ENCODE measurements at regions not wholly inside any gene's neighbourhood (a gene's known extent, or its start where the extent isn't known, plus 50 kb on each side); places are given as distances from the start of the nearest gene placed in this dataset.

DNA sequence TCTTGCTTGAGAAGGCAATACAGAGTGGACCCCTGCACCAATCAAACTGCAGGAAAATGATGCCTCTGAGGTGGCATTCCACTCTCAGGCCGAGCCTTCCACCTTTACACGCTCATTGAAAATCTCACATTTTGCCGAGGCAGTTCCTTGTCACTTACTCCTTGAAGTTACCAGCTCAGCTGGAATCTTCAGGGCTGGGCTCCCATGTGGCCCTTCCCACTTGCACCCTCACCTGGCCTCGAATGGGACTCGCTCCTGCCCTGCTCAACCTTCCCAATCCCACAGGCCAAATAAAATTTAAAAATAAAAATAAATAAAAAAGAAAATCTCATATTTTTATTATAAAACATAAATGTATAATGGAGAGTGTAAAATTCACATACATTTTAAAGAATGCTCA lies 790.7 kb upstream of the COBL start:
- DNase-seq: no peak

DNA sequence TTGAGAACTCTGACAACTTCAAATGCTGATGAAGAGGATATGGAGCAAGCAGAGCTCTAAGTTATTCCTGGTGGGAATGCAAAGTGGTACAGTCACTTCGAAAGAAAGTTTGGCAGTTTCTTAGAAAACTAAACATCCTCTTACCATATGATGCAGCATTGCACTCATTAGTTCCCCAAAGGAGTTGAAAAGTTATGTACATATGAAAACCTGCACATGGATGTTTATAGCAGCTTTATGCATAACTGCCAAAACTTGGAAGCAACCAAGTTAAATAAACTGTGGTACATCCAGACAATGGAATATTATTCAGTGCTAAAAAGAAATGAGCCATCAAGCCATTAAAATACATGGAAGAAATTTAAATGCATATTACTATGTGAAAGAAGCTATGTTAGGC lies 779.3 kb upstream of the COBL start:
- no peak for DNase-seq

DNA sequence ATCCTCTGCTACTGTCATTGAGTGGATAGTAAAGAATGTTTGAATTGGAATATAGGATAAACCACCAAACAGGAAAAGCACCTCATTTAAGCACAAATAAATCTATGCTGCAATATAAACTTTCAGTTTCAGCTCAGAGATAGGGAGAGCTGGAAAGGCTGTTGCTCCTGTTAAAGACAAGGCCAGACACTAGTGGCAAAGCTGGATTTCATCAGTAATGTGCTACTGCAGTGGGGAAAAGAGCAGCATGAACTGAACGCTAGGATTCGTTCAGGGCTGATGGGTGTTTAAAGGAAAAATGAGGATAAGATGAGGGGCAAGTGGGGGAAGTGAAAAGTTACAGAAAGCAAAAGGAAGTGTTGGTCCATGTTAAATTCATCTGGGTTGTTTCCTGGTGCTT lies 775.4 kb upstream of the COBL start:
- no peak for DNase-seq

DNA sequence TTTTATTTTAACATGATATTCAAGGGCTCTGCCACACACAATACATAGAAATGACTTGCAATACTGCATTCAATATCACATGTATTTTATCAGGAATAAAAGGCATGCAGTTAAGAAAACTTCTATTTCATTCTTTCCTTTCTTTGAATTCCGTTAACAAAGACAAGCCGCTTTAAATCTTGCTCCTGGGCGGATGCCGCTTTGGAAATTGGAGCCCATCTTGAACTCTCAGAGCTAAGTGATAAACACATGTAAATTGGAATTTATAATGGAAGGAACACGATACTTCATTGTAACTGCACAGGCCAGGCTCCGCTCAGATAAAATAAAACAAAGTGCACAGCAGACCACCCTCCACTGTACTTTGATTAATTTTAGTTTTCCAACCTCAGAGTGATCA lies 774.5 kb upstream of the COBL start:
- no peak for DNase-seq

DNA sequence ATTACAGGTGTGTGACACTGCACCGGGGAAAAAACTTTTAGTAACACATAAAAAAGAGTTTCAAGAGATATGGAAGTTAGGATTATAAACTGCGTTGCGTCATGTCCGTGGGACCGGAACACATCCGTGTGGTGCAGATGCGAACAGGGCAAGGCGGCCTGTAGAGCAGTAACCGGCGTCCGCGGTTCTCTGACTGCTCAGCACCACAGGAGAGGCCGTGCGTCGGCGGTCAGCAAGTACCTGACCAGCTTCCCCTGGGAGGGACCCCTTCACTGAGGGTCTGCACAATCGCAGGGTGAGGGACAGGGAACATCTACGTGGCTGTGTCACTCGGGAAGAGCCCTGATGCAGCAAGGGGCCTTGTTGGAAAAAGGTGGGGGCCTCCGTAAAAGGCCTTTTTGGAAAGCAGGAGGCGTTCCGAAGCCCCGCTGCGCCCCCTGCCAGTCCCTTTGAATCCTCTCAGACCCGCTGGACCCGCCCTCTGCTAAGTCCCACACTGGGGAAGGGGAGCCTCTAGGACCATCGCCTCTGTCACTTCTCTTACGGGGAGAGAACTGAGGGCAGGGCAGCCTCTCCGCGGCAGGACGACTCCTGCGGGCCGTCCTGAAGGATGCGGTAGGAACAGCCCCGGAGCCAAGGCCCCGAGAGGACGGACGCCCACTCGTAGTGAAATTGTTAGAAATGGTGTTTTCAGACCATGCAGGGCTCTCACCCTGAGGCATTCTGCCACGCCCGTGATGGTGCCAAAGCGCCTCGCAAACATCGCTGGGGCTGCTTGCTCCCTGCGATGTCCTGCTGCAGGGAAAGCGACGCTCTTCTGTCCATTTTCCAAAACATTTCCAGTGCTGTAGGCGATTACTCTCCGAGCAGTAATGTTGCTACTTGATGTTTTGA lies 771.6 kb upstream of the COBL start:
- peak; percentile 72 for DNase-seq

DNA sequence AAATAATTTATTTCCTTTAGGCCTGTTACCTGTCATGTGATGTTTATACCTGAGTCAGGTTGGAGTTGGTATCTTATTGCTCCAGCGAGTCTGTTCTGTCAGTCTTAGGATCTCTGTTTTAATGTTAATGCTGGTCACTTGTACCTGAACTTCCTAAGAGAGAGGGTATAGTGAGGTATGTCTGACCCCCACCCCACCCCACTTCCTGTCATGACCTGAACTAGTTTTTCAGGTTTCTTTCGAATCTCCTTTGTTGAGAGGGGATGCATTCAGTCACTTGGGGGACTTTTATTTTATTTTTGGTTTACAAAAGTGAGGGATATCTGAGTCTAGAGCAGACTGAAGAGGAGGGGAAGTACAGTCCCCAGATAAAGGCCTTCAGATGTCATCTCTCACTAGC lies 769.0 kb upstream of the COBL start:
- no peak for DNase-seq

DNA sequence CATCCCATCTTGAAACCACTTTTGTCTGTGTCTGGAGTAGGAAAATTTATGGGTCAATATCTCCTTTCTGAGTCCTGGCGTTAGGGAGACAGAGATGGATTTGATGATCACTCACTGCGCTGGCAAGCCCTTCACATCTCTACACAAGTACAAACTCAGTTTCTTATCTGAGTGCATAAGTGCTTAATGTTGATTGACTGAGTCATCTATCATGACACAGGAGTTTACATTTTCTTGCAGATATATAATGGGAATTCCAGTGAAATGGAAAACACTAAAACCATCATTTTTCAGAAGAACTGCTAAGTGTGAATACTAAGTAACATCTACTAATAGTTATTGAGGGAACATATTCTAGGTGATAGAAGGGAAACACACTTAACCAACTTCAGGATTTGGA lies 763.9 kb upstream of the COBL start:
- DNase-seq: no peak

DNA sequence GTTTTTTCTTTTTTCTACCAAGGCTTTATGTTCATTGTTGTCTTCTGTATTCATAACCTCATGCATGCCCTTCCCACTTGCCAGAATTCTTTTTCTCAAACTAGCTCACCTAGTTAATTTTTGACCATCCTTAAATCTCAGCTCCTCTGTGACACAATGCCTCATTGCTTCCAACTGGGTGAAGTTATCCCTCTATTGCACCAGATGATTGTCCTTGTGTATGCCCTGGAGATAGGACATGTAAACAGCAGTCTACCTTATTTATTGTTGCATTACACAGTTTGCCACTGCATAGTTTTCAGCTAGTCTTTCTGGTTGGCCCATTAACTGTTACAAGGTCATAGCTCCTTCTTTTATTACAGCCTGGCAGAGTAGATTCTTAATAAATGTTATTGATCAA lies 763.1 kb upstream of the COBL start:
- no peak for DNase-seq

DNA sequence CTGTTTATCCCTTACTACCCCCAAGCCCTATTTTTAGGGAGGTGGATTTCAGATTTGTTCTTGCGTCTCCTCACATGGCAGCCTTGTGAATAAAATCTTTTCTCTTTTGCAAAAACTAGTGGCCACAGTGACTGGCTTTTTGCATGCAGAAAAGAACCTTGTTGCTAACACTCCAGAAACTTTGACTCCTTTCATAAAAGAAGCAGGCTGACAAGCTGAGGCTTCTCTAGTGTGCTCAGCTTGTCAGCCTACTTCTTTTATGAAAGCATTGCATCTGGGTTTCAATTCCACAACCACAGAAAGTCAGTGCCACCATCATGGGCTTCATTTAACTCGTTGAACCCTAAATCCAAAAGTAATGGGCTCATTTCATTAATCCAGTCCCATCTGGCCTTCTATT lies 761.0 kb upstream of the COBL start:
- no peak for DNase-seq

DNA sequence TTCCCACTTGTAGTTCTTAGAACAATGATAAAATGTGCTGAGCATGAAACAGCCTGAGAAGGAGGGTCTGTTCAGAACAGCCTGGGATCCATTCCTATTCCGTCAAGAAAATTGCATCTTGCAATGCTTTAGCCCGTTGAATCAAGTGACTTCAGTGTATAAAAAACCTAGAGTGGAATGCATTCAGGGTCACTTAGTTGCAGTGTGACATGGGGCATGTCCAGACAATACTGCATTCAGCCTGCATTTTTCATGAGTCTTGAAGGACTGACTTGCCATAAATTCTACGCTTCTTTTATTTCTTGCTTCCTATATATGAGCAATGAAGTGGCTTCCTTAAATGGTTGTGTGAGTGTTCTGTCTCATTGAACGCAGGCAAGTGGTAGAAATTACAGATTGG lies 758.3 kb upstream of the COBL start:
- DNase-seq: no peak

DNA sequence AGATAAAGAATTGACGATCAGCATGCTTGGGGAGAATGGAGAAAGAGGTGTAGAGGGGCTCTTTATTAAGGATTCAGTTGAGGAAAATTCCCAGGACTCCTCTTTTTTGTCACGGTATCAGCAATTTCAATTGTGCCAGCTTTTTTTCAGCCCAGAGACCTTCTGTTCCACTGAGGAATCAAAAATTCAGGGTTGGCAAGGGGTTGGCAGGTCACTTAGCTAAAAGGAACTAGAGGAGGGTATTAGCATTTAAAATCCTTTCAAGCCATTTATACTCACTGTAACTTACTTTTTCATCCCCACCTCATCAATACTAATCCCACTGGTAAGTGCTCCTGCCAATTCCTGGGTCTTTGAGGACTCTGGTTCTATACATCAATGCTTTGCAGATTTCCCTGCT lies 757.5 kb upstream of the COBL start:
- no peak for DNase-seq

DNA sequence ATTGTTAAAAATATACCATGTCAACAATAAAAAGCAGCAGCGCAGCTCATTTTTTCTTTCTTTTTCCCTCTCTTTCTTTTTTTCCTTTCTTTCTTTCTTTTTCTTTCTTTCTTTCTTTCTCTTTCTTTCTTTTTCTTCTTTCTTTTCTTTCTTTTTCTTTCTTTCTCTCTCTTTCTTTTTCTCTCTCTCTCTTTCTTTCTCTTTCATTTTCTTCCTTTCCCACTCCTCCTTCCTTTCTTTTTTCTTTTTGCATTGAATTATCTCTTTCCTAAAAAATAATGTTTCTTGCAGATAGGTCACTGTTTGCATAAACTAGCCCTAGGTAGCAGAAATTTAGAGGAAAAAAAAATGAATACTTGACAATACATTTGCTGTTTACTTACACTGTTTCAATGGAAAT lies 755.1 kb upstream of the COBL start:
- DNase-seq: no peak

DNA sequence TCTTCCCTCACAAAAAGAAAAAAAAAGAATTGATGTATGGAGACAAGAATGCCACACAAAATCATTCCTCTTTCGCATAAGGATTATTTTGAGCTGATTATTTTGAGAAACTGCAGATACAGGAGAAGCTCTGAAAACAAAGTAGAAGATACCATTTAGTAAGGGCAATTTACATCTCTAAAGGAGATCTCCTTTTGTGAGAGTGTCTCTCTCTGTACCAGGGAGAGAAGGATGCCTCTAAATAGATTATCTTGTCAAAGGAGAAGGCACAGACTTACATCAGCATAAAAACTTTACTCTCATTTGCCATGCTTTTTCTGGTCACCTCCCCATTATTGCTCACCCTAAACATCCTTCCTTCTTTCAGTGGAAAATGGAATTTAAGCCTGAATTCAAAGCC lies 747.9 kb upstream of the COBL start:
- no peak for DNase-seq

DNA sequence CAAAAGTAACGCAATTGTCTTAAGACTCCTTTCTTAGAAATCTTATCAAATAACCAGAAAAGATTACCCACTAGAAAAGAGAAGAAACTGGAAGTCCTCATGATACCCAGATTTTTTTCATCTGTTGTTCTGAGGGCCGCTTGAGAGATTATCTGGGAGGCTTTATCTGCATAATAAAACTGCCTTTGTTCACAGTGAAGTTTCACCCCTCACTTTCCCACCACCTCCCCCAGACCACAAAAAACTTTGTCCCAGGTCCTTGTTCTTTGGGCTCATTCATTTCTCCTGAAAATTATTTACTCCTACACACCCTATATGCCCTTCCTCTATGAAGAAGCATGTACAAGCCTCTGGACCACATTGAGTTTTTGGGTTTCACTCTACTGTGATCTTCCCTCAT lies 745.1 kb upstream of the COBL start:
- DNase-seq: no peak

DNA sequence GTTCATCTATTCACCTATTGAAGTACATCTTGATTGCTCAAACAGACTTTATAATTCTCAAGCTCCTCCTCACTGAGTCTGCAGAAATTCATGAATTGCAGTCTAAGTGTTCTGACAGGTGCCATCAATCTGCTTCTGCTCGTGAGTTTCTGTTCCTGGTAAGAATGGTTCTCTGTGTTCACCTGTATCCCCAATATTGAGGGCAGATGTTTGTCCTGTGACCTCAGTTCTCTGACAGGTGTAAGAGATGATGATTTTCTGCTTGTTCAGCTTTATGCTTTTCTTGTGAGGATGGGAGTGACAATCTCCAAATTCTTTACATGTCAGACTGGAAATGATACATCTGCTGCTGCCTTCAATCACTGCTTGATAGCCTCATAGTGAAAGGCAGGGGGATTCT lies 736.9 kb upstream of the COBL start:
- DNase-seq: no peak

DNA sequence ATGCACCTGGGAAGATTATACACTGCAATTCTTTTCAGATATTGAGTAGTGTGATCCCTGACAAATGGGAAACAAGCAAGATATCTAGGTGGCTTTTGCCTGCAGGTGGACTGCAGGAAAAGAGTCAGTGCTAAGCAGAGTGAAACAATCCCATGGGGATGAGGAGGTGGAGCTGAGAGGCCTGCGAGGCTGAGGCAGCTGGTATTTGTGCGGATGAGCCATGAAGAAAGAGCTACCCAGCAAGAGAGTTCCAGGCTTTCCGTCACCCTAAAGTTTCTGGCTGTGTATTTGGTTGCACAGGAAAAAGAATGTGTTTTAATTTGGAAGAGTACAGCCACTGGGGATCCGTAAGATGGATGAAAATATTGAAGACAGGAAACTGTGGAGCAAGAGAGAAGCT lies 714.1 kb upstream of the COBL start:
- DNase-seq: no peak

DNA sequence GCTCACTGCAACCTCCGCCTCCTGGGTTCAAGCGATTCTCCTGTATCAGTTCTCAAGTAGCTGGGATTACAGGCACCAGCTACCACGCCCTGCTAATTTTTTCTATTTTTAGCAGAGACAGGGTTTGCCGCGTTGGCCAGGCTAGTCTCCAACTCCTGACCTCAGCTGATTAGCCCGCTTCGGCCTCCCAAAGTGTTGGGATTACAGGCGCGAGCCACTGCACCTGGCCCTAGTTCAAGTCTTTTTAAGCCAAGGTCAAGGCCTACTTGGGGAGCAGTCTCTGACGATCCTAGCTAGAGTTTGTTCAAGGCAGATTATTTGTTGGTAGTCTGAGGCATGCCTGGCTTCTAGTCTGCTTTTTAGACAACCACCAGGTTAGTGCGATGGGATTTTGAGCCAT lies 709.5 kb upstream of the COBL start:
- DNase-seq: no peak

DNA sequence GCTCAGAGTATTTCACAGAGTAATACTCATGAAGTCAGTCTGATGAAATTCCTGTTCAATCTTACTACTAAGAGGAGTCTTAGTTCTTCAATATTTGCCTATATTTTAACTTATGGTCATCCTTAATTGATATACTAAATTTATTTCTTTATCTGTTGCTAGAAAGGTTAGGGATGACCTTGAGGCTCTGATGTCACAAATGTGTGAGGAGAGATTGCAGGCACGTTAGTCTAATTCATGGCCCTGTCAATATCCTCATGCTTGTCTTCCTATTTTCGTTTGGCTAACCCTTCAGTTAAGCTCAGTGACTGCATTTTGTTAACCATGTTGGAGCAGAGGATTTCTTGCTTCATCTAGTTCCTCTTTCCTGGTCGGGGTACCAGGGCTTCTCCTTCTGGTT lies 704.7 kb upstream of the COBL start:
- no peak for DNase-seq

DNA sequence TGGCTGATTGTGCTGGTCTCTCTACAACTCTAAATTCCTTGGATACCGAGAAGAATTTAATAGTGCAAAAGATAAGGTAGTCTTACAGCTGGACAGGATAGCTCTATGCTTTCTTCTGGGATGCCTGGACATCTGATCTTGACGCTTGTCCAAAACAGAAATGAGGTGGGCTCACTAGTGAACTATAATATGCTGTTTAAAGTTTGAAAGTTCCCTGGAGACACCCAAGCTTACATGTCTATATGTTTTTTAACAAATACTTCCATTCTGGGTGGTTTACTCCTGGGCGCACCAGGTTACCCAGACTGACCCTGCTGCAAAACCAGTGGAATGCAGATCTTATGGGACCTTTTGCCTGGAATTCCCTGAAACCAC lies 702.1 kb upstream of the COBL start:
- DNase-seq: no peak

DNA sequence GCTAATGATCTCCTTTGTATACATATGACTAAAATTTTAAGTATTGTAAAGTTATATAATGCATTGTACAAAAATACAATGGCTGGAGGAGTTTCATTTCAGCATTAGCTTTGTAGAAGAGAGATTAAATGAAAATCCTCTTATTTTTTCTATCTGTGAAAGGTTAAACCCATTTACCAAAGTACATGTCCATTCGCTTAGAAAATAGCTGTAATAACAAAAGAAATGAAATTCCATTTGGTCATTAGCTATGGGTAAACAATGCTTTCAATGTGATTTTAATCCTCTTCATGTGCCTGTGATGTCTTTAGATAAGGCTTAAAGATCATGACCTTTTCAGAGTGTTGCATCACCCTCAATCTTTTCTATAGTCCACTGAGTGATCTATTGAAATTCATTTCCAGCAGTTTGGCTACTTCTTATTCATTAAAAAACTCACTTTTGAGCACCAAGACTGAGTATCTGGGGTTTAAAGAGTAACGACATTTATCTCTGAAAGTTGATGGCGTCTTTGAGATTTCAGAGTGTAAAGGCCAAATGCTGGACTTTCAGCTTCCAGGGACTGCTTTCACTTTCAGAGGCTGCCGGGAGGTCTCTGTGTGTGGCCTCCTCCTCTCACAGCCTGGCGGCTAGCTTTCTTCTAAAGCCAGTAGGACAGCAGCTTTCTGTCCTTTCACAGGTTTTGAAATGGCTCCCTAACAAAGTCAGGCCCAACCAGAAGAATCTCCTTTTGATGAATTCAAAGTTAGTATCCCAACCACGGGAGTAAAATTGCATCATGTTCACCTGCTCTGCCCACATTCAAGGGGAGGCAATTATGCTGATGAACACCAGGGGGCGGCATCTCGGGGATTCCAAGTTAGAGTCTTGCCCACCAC lies 701.4 kb upstream of the COBL start:
- no peak for DNase-seq

DNA sequence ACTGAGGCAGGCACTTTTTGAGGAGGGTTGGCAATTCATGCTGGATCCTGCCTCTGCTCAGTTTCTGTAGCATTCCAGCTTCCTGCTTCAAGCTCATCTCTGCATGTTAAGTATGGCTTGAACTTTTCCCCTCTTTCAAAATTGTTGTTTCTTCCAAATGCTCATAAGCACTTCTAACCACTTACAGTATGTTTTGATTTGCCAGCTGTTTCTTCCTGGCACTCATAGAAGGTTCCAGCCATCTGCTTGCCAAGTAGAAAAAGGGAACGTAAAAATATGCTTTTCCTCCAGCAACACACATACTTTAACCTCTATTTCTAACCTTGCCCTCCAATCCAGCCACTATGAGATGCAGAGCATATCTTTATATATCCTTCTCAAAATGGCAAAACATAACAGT lies 692.6 kb upstream of the COBL start:
- no peak for DNase-seq

DNA sequence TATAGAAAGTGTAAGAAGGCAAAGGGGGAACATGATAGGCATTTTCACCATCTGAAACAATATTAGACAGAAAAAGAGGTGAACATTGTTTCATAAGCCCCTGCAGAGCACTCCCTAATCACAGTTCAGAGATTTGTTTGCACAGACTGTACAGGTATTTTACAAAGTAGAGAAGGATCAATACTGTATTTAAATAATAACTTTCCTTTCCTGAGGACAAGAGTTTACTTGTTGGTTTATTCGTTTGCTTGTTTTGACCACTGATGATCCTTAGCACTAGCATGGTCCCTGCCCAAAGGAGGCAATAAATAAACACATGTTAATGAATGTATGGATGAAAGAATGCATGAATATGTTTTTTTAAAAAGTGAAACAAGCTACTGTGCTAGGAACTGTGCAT lies 690.1 kb upstream of the COBL start:
- no peak for DNase-seq

DNA sequence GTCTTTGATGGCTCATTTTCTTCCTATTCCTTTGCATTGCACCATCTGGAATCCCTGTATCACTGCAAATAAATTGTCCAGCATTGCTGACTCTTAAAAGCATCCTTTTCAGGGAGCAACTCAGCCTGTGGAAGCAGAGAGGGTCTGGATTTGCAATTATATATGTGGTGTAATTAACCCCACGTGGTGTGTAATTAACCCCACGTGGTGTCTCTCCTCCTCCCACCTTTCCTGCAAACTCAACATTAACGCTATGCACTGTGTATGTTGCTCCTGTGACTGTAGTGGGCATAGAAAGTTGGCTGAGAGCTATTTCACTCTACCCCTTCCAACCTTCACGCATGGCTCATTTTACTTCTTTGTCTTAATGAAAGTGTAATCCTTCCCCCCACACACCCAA lies 689.0 kb upstream of the COBL start:
- no peak for DNase-seq

DNA sequence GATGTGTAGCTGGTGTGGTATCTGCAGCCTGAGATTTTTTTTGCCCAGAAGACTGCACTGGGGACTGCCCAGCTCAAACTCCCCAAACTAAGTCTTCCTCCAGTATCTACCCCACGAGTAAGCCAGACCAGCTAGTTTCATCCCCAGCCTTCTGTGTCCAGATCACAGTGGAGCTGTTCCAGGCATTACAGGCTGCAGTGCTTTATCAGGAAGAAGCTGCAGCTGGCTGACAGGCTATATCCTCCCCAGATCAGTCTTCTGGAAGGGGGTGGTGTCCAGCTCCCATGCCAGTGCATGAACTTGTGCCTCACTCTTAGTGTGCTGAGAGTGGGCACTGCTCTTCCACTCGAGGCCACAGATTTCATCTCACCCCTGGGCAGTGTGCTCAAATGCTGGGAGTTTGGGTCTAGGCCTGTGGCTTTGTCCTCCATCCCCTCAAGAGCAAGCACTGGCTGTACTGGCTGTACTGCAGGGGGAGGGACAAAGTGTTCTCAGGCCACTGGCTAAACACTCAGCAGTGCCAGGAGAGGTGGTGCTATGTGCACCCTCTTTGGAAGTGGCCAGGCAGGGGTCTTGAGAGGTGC lies 679.1 kb upstream of the COBL start:
- no peak for DNase-seq
